MV-4-11 (cell line): ENCODE measurements at regions not wholly inside any gene's neighbourhood (a gene's known extent, or its start where the extent isn't known, plus 50 kb on each side); places are given as distances from the start of the nearest gene placed in this dataset.

Source experiments
- DNase-seq: peaks from one replicate; lab custom pipeline; 2025; lab: John Stamatoyannopoulos, UW

- no peak for DNase-seq
Observed at GRCh38 chr7:67690700-67691099, 694.1 kb downstream of the TYW1 start.

- DNase-seq, result no peak
Observed at GRCh38 chr7:67692425-67692824, 695.8 kb downstream of the TYW1 start.

- DNase-seq, result no peak
Observed at GRCh38 chr7:67696124-67696523, 699.5 kb downstream of the TYW1 start.

DNA sequence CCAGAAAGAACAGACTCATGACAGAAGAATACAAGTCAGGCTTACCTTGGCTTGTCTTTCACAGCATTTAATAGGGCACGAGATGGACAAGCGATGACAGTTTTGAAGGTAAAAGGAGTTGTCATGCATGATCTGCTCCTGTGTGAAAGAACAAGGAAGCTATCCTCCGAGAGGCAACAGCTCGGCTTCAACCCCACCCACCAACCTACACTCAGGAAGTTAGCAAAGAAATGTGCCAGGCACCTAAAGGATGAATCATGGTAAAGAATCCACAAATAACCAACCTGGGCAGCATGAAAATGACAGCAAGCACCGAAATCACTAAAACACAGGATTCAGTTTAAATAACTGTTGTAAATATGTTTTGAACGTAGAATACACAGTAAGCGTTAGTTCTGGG lies 700.2 kb downstream of the TYW1 start:
- DNase-seq, result no peak

- no peak for DNase-seq
Observed at GRCh38 chr7:67698354-67698753, 701.7 kb downstream of the TYW1 start.

- DNase-seq, result no peak
Observed at GRCh38 chr7:67705850-67706249, 709.2 kb downstream of the TYW1 start.

DNA sequence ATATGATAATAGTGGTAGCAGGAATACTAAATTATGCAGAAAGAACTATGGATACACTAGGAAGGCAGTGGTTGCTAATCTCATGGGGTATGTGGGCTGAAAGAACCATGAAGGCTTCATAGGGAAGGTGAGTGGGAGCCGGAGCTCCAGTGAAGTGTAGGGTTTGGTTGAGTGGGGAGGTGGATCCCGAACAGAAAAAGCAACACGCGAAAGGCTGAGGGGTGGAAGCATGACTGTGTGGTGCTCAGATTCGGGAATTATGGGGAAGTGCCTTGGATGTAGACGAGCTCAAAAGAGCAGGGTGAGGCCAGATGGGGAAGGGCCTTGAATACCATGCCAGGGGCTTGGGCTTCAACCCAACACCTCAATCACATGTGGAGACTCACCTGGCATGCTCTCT lies 715.1 kb downstream of the TYW1 start:
- DNase-seq, result no peak

DNA sequence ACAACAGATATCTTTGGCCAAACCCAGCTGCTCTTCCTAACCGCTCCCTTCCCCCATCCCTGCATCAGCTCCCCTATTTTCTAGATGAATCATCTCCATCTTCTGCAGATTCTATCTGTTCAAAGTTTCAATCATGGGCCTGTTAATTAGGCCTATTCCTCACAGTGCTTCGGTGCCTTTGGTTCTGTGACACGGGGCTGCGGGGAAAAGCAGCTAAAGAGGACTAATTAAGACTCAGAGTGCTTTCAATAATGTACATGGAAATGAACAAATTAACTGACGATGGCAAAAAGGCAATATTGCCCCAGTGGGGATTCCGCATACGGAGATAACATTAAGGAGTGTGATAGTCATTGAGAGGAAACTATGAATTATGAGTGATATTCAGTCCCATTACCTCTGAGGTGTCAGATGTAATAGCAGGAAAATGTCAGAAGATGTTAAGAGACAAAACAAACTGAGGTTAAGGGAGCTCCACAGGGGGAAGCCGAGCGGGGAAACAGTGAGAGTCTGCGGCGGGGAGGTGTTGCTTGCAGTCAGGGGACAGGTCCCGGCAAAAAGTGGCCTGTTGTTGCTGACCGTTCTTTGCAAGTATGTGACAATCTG lies 716.9 kb downstream of the TYW1 start:
- DNase-seq, result no peak

GRCh38 chr7:67716729-67717128 lies 720.1 kb downstream of the TYW1 start:
- peak; percentile 56 for DNase-seq

- DNase-seq, result no peak
Observed at GRCh38 chr7:67723591-67723990, 727.0 kb downstream of the TYW1 start.

GRCh38 chr7:67724435-67724834 lies 727.8 kb downstream of the TYW1 start:
- no peak for DNase-seq

GRCh38 chr7:67724955-67725354 lies 728.3 kb downstream of the TYW1 start:
- no peak for DNase-seq

DNA sequence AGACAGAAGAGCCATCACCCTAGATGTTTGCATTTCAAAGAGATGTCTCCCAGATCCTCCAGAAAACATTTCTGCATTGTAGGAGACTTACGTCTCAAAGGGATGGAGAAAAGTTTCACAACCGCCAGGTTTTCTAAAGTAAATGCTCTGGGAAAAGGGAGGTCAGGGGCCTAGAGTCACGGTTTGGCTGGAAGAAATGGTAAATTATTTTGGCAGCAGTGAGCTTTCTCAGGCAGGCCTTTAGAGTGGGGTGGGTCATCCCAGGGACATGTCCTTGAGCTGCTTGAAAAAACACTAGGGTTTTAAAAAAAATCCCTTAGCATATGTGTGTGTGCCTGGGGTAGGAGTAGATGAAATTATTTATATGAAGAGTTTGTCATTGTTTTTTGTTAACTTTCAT lies 728.8 kb downstream of the TYW1 start:
- no peak for DNase-seq

- DNase-seq, result no peak
Observed at GRCh38 chr7:67729771-67730170, 733.1 kb downstream of the TYW1 start.

- no peak for DNase-seq
Observed at GRCh38 chr7:67731704-67732103, 735.1 kb downstream of the TYW1 start.

DNA sequence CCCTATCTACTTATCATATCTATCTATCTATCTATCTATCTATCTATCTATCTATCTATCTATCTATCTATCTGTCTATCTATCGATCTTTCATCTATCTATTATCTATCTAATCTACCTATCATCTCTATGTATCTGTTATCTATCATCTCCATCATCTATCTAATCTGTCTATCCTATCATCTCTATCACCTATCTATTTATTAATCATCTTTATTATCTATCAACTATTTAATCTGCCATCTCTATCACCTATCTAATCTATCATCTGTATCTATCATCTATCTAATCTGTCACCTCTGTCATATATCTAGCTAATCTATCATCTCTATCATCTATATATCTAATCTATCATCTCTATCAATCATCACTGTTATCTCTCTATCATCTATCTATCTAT lies 736.3 kb downstream of the TYW1 start:
- DNase-seq, result no peak

GRCh38 chr7:67738145-67738544 lies 741.5 kb downstream of the TYW1 start:
- no peak for DNase-seq

GRCh38 chr7:67738958-67739357 lies 742.3 kb downstream of the TYW1 start:
- peak; percentile 82 for DNase-seq

GRCh38 chr7:67743501-67743900 lies 746.9 kb downstream of the TYW1 start:
- no peak for DNase-seq

DNA sequence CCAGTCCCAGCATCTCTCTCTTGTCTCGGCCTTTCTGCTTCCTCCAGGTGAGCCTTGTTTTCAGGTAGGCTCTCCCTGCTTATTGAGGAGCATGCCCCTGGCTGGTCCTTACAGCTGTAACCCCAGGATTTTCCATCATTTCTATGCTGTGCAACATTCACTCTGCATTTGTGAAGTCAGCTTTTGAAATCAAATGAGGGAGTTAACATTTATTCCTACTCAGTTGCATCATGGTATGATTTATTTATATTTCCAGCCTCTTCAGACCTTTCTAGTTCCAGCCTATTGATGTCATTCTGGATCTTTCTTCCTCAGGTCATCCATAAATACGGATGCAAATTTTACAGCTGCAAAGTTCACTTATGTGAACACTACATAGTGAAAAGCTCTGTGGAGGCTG lies 755.6 kb downstream of the TYW1 start:
- DNase-seq, result no peak

DNA sequence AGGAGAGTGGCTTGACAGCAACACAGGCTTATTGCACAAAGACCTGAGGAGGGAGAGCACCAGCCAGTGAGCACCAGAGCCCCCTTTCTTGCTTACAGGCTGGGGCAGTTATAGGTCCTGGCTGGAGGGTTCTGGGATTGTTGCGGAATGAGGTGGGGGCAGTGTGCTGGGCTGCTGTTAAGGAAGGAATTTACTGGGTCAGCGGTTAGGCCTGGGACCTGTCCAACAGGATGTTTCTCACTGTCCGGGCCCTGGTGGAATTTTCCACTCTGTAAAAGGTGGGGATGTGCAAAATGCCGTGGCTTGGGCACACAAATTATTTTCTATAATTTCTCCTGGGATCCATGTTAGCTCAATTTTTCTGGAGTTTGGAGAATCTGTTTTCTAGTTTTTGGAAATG lies 757.3 kb downstream of the TYW1 start:
- DNase-seq, result no peak

- DNase-seq, result no peak
Observed at GRCh38 chr7:67754651-67755050, 758.0 kb downstream of the TYW1 start.

DNA sequence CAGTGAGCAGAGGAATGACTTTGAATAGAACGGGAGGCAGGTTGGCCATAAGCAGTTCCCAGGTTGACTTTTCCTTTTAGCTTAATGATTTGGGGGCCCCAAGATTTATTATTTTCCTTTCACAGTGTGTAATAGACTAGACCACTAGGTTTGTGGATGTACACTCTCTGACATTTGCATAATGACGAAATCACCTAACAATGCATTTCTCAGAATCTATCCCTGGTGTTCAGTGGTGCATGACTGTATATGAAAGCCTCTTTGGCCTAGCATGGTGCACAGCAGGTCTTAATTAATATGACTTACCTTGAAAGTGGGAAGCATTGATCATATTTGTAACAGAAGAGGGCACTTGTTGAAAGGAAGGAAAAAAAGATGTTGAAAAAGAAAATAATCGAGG lies 761.9 kb downstream of the TYW1 start:
- DNase-seq, result no peak

- no peak for DNase-seq
Observed at GRCh38 chr7:67760971-67761370, 764.3 kb downstream of the TYW1 start.

DNA sequence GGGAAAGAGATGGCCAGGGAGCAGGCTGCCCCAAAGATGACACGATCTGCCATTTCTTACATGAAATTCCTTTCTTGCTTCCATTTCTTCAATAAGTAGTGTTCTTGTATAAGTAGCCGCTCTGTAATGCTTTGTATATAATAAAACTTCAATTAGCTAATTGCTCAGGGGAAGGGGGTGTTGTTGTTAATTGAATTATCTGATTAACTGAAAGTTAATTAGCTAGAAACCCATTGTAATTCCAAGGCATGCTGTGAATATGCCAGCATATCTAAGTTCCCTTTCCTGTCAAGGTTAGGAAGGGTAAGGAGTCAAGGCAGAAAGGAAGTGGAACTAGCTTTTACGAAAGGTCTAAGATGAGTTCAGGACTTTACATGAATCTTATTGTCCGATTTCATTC lies 765.9 kb downstream of the TYW1 start:
- DNase-seq, result no peak
